Non-pigmented ciliary epithelial cell (primary cell): ENCODE measurements at regions not wholly inside any gene's neighbourhood (a gene's known extent, or its start where the extent isn't known, plus 50 kb on each side); places are given as distances from the start of the nearest gene placed in this dataset.
"Not testable (repeated sequence)": the region's sequence is repeated elsewhere in the genome, so short reads cannot be mapped to it uniquely, and the experiment has no call there.

Experiments
- DNase-seq: peaks from one replicate; pipeline ENCODE4 v3.0.0-alpha.2; 2010; ENCODE audit warnings: low read depth

DNA sequence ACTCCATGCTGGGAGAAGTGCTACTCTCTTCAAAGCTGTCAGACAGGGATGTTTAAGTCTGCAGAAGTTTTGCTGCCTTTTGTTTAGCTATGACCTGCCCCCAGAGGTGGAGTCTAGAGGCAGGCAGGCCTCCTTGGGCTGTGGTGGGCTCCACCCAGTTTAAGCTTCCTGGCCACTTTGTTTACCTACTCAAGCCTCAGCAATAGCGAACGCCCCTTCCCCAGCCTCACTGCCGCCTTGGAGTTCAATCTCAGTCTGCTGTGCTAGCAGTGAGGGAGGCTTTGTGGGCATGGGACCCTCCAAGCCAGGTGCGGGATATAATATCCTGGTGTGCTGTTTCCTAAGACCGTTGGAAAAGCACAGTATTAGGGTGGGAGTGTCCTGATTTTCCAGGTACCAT lies 715.9 kb downstream of the IPMK start:
- not testable (repeated sequence) for DNase-seq

DNA sequence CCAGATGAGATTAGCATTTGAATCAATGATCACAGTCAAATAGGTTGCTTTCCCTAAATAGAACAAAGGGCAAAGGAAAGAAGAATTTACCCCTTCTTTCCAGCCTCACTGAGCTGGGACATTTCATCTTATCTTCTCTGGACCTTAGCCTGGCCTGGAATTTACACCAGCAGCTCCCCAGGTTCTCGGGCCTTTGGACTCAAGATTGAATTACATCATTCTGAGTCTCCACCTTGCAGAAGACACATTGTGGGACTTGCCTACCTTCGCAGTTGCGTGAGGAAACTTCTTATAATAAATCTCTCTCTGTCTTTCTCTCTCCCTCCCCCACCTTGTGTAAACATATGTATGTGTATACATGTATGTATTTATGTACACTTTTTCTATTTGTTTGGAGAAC lies 732.4 kb downstream of the IPMK start:
- DNase-seq, result no peak

DNA sequence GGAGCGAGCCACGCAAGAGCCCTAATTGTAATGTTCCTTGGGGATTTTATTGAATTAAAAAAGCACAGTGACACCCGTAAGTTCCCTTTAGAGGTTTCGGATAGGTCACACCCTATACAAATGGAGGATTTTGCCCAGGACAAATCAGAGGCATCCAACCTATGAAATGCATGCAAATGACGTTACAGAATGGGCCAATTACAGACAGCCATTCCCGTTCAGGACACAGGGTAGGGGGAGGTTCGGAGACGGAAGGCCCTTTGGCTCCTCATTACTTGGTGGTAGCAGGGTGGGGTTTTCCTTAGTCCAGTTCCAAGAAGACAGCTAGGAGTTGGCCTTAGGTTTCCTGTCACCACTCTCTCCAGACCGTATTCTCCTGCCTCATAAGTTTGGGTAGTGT lies 754.1 kb downstream of the IPMK start:
- no peak for DNase-seq

DNA sequence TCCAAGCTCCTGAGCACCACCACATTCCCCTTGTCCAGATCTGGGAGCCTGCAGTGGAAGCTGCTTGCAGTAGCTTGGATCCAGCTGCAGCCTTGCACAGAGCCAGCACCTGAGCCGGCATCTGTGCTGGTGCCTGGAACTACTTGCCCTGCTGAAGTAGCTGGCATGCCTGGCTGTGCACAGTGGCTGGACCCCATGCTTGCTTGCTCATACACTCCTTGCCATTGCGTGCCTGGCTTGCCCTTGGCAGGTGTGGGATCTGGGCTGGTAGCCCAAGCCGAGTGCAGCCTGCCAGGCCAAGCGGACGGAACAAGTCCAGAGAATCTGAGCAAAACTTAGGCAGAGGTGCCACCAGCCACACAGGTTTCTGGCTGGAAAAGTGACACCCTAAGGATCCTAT lies 759.9 kb downstream of the IPMK start:
- no peak for DNase-seq

DNA sequence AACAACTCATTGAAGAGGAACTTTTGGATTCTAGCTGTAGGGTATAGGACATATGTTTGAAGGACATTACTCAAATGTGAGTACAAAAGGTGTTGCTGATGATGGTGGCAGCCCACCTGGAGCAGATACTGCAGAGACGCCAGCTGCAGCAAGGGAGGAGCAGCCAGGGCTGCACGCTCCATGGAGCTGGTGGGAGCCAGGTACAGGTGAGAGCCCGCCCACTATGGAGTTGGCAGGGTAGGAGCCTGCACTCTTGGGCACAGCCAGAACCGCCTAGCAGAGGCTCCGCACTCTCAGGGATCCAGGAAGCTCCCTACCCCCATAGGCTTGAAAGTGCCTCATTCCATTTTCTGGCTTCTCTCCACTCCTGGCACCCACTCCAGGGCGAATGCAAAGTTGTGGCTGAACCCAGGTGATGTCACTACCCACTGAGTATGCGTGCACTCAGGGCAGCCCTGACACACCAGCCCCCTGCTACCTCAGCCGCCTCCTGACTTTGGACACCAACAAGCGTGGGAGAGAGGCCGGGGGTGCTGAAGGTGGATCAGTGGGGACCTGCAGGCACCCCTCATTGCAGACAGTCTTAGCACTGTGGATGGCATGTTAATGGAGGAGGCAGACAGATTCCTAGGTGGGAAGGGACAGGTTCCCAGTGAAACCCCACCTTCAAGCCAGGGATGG lies 761.1 kb downstream of the IPMK start:
- no peak for DNase-seq

DNA sequence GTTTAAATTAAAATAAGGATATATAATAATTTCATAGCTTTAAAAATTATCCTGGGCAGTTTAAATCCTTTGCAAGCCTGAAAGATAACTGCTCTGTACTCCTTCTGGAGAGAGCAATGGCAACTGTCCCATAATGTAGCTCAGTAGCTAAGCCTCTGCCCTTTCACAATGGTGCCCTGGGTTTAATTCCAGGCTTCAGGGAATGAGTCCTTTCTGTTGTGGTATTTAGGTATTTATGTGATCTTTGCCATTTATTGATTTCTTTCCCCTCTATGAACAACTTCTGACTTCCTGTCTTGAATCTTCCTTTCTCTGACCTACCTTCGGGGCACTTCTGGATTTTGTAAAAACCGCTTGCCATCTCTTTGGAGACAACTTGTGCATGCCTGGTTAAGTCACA lies 773.2 kb downstream of the IPMK start:
- DNase-seq, result no peak

- DNase-seq, result no peak
These were observed 785.4 kb downstream of the IPMK start for GRCh38 chr10:57482259-57482658.

- DNase-seq, result no peak
These were observed 794.7 kb downstream of the IPMK start for GRCh38 chr10:57472823-57473619.

- DNase-seq, result no peak
These were observed 798.7 kb downstream of the IPMK start for GRCh38 chr10:57468894-57469432.

GRCh38 chr10:57465155-57465554 lies 802.5 kb downstream of the IPMK start:
- no peak for DNase-seq

DNA sequence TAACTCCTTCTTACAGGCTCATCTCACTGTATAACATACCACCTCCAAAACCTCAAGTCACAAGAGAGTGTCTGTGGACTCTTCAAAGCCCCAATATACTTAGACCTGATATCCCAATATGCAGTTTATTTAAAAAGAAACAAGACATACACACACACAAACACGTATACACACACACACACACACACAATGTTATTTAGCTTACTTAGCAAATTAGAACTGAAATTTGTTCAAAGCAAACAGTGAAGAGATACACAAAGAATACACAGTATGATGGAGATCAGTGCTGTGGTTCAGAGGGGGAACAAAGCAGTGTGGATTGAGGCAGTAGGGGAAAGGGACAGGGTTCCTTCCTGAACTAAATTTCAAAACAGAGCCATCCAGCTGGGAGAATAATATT lies 807.2 kb downstream of the IPMK start:
- no peak for DNase-seq

DNA sequence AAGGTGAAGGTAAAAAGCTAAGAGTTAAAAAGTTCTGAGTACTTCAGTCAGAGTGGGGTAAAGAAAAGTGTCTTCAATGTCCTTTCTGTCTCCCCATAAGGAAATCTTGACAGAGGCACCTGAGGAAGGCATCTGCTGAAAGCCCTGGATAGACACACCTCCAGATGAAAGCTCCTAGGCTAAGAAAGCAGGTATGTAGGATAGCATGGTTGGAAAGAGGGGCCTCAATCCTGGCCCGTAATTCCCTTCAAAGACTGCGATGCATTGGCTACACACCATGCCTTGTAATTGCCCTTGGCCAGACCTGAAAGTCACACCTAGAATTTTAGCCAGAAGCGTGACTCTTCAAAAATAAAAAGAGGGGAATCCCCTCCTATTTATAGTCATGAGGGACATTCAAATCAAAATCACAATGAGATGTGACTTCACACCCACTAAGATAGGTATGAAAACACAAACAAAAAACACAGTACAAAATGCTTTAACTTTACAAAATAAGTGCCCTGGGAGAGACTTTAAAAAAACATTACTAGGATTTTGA lies 809.7 kb downstream of the IPMK start:
- no peak for DNase-seq

DNA sequence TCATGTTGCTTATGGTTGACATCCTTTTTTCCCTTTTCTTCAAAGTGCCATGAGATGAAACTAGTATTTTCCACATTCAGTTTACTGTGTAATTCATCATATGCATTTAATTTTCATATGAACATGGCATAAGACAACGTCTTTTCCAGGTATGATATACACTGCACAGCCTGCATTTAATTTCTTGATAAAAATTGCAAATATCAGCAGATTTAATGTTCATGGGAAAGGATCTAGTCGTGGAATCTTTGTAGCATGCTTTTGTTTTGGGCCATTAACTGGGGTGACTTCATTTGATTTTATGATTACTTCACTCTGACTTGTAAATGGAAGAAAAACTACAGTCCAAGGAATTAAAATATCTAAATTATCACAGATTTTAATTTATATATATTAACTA lies 837.3 kb downstream of the IPMK start:
- no peak for DNase-seq

GRCh38 chr10:57420881-57421280 lies 846.8 kb downstream of the IPMK start:
- DNase-seq, result no peak

GRCh38 chr10:57418476-57418875 lies 849.2 kb downstream of the IPMK start:
- DNase-seq, result no peak

GRCh38 chr10:57395923-57396322 lies 871.8 kb downstream of the IPMK start:
- DNase-seq, result no peak

GRCh38 chr10:57367412-57367811 lies 900.3 kb downstream of the IPMK start:
- no peak for DNase-seq

DNA sequence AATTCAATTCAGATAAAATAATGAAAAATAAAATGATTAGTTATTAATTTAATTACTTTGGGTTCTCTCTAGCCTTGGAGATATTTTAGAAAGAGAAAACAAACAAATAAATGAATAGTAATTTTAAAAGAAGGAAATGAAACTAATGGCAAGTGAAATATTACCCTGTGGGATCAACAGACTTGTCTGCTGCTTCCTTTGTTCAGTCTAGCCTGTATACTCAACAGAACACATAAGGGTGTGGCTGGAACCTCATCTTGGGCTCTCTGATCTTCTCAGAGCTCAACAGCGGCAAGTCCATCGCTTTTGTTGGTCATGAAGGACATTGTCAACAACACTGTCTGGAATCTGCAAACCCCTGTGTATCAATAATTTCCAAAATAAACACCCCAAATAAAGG lies 904.9 kb downstream of the IPMK start:
- DNase-seq, result no peak

- no peak for DNase-seq
These were observed 914.2 kb downstream of the IPMK start for GRCh38 chr10:57353403-57354003.

DNA sequence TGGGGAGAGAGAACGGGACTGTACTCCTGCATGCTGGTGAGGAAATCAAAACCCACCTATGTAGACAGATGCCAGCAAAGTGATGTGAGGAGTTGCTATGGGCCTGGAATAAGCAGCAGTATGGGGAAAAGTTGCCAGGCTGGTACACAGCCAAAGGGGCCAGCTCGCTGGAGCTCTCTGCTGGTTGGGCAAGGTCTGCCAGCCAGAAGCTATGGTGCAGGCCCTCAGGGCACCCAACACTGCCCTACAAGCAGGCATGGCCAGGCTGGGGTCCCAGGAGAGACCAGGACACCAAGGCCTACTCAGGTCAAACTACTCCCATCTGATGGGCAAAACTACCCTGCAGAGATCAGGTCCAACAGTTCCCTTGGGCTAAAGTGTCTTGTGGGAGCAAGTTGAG lies 916.6 kb downstream of the IPMK start:
- no peak for DNase-seq

GRCh38 chr10:57341294-57341693 lies 926.4 kb downstream of the IPMK start:
- no peak for DNase-seq

DNA sequence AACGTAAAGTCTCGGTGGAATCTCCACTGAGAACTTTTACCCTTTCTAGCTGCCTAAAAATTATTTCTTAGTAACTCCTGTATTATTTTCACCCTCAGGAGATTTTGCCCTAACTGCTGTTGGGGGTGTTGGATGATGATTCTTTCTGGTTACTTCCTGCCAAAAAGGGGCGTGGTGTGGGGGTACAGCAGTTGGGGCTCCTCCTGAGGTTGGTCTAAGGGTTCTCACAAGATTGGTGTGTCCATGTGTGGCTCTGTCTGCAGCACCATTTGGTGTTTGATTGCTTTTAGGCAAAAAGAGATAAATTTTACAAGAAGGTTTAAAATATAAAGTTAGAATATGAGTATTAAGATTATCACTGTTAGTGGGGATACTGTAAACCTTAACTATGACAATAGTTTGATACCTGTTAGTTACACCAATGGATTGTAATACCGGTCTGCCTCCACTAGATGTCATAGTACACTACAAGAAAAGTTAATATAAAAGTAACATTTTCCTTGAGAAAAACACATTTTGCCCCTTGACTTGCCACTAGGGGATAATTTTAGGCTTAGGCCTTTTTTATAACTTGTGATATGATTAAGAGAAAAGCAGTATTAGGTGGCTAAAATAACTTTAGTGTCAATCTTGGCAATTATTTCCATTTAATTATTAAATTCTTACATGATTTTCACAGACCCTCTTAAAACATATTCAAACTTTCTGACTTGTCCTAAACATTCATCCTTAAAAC lies 928.7 kb downstream of the IPMK start:
- peak; percentile 9 for DNase-seq
